Body of pancreas (tissue), 4 donors: ENCODE measurements at regions not wholly inside any gene's neighbourhood (a gene's known extent, or its start where the extent isn't known, plus 50 kb on each side); places are given as distances from the start of the nearest gene placed in this dataset.
A peak's percentile ranks its signal among the peaks of the same experiment; 100 is the strongest.

Experiments used
- ATAC-seq: fragments of 150-250 bp; one replicate; pipeline ENCODE4 v1.9.1; 2016
- DNase-seq, 4 donors: peaks; one replicate each; pipeline ENCODE4 v3.0.0-alpha.2; 2019
- H3K27ac ChIP-seq, 4 donors: fragments of 200-600 bp; sonication (generic); 1 replicate in 3 of 4; 2 replicates in 1 of 4; pipeline versions ENCODE4 v1.5.1 to v1.6.1; 2016 to 2019; ENCODE audit warnings: mild to moderate bottlenecking in 1 of 4, mixed read lengths in 1 of 4, moderate library complexity in 1 of 4
- H3K27me3 ChIP-seq, 2 donors: fragments of 200-600 bp; sonication (generic); one replicate each; pipeline ENCODE4 v1.6.0; 2016; ENCODE audit warnings: mild to moderate bottlenecking in 1 of 2
- H3K36me3 ChIP-seq, 2 donors: fragments of 200-600 bp; sonication (generic); replicated peaks in 1 of 2; 2 replicates each; pipeline ENCODE4 v1.5.1; 2016; ENCODE audit warnings: low read depth in 2 of 2; ENCODE audit not compliant: insufficient read depth in 1 of 2
- H3K4me1 ChIP-seq: fragments of 200-600 bp; sonication (generic); one replicate; pipeline ENCODE4 v1.6.0; 2016
- H3K4me3 ChIP-seq, 2 donors: fragments of 200-600 bp; sonication (generic); 1 replicate in 1 of 2; 2 replicates in 1 of 2; pipeline ENCODE4 v1.5.1; 2016 to 2019
- H3K9me3 ChIP-seq, 3 donors: fragments of 200-600 bp; sonication (generic); 1 replicate in 2 of 3; 2 replicates in 1 of 3; pipeline ENCODE4 v1.5.1; 2016
- POLR2A ChIP-seq, 3 donors: fragments of 450-650 bp; IDR thresholded peaks; one replicate each; pipeline ENCODE4 v1.6.1; 2016; ENCODE audit warnings: antibody characterized with exemption in 3 of 3, mild to moderate bottlenecking in 2 of 3
- WGBS, 2 donors: methylation state at CpG; one replicate each; pipeline ENCODE4 v1.1.5; 2017; 5-methylcytosine and 5-hydroxymethylcytosine counted together
- intact Hi-C: fragments of 100-400 bp; cut with DNase I; formaldehyde crosslinking; loops from one replicate; pipeline ENCODE4 v1.15.1; 2023
- TF ChIP-seq, protein P1 (sequence below), 7 experiments: fragments of 450-650 bp in 4 of 7; fragments of 200-600 bp in 3 of 7; sonication (generic) in 3 of 7; IDR thresholded peaks; one replicate each; pipeline ENCODE4 v1.5.1; 2016 to 2019; ENCODE audit warnings: antibody characterized with exemption in 7 of 7

GRCh38 chr7:93014410-93014809, 103.4 kb downstream of the SAMD9 start:
- 6 to 14% methylated on average over 1 of the region's 1 CpG for WGBS, 2 donors
- no peaks in the 10 kb centered on the region for H3K36me3 ChIP-seq
- H3K4me1 ChIP-seq, result no peaks in the 10 kb centered on the region
- TF ChIP-seq POLR2A (IDR thresholded peaks at IDR 0.05), result no peak
- TF ChIP-seq, protein P1, sequence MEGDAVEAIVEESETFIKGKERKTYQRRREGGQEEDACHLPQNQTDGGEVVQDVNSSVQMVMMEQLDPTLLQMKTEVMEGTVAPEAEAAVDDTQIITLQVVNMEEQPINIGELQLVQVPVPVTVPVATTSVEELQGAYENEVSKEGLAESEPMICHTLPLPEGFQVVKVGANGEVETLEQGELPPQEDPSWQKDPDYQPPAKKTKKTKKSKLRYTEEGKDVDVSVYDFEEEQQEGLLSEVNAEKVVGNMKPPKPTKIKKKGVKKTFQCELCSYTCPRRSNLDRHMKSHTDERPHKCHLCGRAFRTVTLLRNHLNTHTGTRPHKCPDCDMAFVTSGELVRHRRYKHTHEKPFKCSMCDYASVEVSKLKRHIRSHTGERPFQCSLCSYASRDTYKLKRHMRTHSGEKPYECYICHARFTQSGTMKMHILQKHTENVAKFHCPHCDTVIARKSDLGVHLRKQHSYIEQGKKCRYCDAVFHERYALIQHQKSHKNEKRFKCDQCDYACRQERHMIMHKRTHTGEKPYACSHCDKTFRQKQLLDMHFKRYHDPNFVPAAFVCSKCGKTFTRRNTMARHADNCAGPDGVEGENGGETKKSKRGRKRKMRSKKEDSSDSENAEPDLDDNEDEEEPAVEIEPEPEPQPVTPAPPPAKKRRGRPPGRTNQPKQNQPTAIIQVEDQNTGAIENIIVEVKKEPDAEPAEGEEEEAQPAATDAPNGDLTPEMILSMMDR (IDR thresholded peaks at IDR 0.05), result no peak
- H3K4me3 ChIP-seq, result no peak overlapping the region
- DNase-seq (peak in 1 of 4 donors; percentile 9), ATAC-seq (peak; percentile 27)
- intact Hi-C loops, result no loop called here
- H3K9me3 ChIP-seq, result no peaks in the 10 kb centered on the region
- H3K27me3 ChIP-seq, result no peaks in the 10 kb centered on the region
- peak overlapping the region in 1 of 4 donors; percentile 7 for H3K27ac ChIP-seq

GRCh38 chr7:93013446-93014061, 104.2 kb downstream of the SAMD9 start:
- TF ChIP-seq POLR2A (IDR thresholded peaks at IDR 0.05), result no peak
- TF ChIP-seq, protein P1 (IDR thresholded peaks at IDR 0.05), result no peak
- 78 to 85% methylated on average over 2 of the region's 2 CpGs for whole genome bisulfite sequencing, 2 donors
- no peak for DNase-seq

DNA sequence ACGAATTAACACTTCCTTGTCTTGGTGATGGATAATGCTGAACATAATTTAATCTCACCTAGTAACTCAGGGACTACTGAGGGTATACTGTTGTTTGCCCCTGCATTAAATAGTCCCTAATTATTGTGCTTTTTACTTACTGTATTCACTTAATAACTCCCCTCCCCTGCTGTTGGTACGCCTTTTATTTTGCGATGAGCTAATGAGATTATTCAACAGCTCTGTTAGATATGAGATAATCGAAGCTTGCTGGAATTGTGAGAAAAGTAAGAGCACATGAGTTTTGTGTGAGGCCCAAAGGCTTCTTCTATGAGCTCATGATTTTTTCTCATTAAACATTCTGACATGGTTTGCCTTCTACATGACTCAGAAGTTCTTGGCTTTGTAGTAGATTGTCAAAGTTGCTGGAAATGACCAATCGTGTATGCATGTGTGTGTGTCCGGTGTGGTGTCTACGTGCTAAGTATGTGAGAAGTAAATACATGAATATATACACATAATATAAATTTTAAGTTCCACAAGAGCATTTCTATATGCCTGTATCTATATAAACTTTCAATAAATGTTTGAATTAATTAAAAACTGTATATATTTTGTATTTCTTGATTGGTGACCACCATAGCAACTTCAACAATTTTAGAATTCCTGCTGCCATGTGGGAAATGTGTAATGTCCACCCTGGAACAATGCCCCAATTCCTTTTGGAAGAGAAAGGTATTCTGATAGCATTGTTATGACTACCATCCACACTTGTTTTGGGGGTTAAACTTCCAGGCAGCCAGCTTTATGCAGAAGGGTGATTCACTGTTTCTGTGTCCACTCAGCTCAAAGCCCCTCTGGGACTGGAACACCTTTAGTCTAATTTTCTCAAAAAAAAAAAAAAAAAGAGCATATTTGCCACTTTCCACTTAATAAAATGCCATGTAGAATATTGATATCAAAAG, 106.2 kb downstream of the SAMD9 start:
- Histone ChIP-seq H3K4me3 (no peak overlapping the region), H3K36me3 (no peaks in the 10 kb centered on the region), H3K27me3 (no peaks in the 10 kb centered on the region), H3K4me1 (no peaks in the 10 kb centered on the region), H3K27ac (no peak overlapping the region), H3K9me3 (no peaks in the 10 kb centered on the region)
- ATAC-seq, result no peak
- intact Hi-C loops, result no loop called here
- DNase-seq, result no peak
- 63 to 71% methylated on average over 7 of the region's 7 CpGs for WGBS, 2 donors
- TF ChIP-seq, protein P1 (IDR thresholded peaks at IDR 0.05), result no peak
- TF ChIP-seq POLR2A (IDR thresholded peaks at IDR 0.05), result no peak

More at GRCh38 chr7:93013446-93014061, 104.2 kb downstream of the SAMD9 start:
- Histone ChIP-seq H3K27me3 (no peaks in the 10 kb centered on the region), H3K4me3 (no peak overlapping the region), H3K27ac (no peak overlapping the region), H3K36me3 (no peaks in the 10 kb centered on the region), H3K9me3 (no peaks in the 10 kb centered on the region), H3K4me1 (no peaks in the 10 kb centered on the region)
- ATAC-seq, result no peak
- intact Hi-C loops, result no loop called here

- TF ChIP-seq, protein P1 (IDR thresholded peaks at IDR 0.05), result no peak
- TF ChIP-seq POLR2A (IDR thresholded peaks at IDR 0.05), result no peak
- Histone ChIP-seq H3K27me3 (no peaks in the 10 kb centered on the region), H3K4me3 (no peak overlapping the region), H3K4me1 (no peaks in the 10 kb centered on the region), H3K36me3 (no peaks in the 10 kb centered on the region), H3K27ac (no peak overlapping the region), H3K9me3 (no peaks in the 10 kb centered on the region)
- intact Hi-C loops, result no loop called here
- DNase-seq (no peak), ATAC-seq (no peak)
- WGBS, 2 donors, result 24 to 34% methylated on average over 3 of the region's 3 CpGs
Observed at GRCh38 chr7:93008833-93009232, 108.9 kb downstream of the SAMD9 start.
